Thyroid gland (tissue), 4 donors: ENCODE measurements at regions not wholly inside any gene's neighbourhood (a gene's known extent, or its start where the extent isn't known, plus 50 kb on each side); places are given as distances from the start of the nearest gene placed in this dataset.

Experiments used
- DNase-seq, 2 donors: peaks; one replicate each; pipeline ENCODE4 v3.0.0-alpha.2; 2019
- H3K27ac ChIP-seq, 3 donors: fragments of 200-600 bp; sonication (generic); 1 replicate in 2 of 3; 2 replicates in 1 of 3; pipeline ENCODE4 v1.5.1; 2016 to 2019; ENCODE audit warnings: mild to moderate bottlenecking in 1 of 3, moderate library complexity in 1 of 3
- H3K27me3 ChIP-seq: fragments of 200-600 bp; sonication (generic); one replicate; pipeline ENCODE4 v1.5.1; 2019
- H3K36me3 ChIP-seq, 2 donors: fragments of 200-600 bp; sonication (generic); one replicate each; pipeline ENCODE4 v1.5.1; 2016 to 2019
- H3K4me1 ChIP-seq, 2 donors: fragments of 200-600 bp; sonication (generic); one replicate each; pipeline ENCODE4 v1.5.1; 2017 to 2019
- H3K4me3 ChIP-seq, 3 donors: fragments of 200-600 bp; sonication (generic); replicated peaks in 1 of 3; 1 replicate in 2 of 3; 2 replicates in 1 of 3; pipeline ENCODE4 v1.5.1; 2016; ENCODE audit warnings: mild to moderate bottlenecking in 1 of 3
- H3K9me3 ChIP-seq: fragments of 200-600 bp; sonication (generic); one replicate; pipeline ENCODE4 v1.5.1; 2017
- POLR2A ChIP-seq, 2 donors: fragments of 450-650 bp; IDR thresholded peaks; one replicate each; pipeline ENCODE4 v1.6.1; 2017; ENCODE audit warnings: antibody characterized with exemption in 2 of 2, mild to moderate bottlenecking in 2 of 2, moderate library complexity in 1 of 2
- WGBS, 2 donors: methylation state at CpG; one replicate each; pipeline ENCODE4 v1.1.5; 2017; 5-methylcytosine and 5-hydroxymethylcytosine counted together
- intact Hi-C: fragments of 100-400 bp; cut with DNase I; formaldehyde crosslinking; loops from one replicate; pipeline ENCODE4 v1.15.1; 2023
- TF ChIP-seq, protein P1 (sequence below), 6 experiments: fragments of 200-600 bp in 3 of 6; fragments of 450-650 bp in 3 of 6; sonication (generic) in 3 of 6; IDR thresholded peaks; one replicate each; pipeline ENCODE4 v1.5.1; 2016 to 2019; ENCODE audit warnings: antibody characterized with exemption in 6 of 6, mild to moderate bottlenecking in 2 of 6, inconsistent platforms in 1 of 6, moderate library complexity in 1 of 6

DNA sequence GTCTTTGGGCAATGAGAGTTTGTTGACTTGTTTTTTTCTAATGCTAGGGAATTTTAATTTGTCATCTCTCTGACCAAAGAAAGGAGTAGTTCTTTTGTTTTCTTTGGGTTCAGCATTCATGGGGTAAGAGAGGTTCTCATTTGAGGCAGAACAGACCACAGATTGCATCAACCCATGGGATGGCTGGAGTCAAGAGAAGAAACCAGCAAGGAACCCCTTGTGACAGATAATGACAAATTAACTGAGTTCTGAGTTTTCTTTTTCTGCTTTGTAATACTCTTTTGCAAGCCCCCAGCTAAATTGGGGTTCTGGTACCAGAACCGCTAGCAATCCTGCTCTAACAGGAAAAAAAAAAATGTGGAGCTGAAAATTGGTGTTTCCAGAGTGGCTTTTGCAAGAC lies 864.1 kb downstream of the DIAPH3 start:
- intact Hi-C loops: no loop called here
- Histone ChIP-seq H3K36me3 (no peaks in the 10 kb centered on the region), H3K9me3 (no peaks in the 10 kb centered on the region), H3K27ac (no peak overlapping the region), H3K4me3 (no peak overlapping the region), H3K27me3 (no peaks in the 10 kb centered on the region), H3K4me1 (no peaks in the 10 kb centered on the region)
- 85 to 100% methylated on average over 1 of the region's 1 CpG for WGBS, 2 donors
- TF ChIP-seq, protein P1, sequence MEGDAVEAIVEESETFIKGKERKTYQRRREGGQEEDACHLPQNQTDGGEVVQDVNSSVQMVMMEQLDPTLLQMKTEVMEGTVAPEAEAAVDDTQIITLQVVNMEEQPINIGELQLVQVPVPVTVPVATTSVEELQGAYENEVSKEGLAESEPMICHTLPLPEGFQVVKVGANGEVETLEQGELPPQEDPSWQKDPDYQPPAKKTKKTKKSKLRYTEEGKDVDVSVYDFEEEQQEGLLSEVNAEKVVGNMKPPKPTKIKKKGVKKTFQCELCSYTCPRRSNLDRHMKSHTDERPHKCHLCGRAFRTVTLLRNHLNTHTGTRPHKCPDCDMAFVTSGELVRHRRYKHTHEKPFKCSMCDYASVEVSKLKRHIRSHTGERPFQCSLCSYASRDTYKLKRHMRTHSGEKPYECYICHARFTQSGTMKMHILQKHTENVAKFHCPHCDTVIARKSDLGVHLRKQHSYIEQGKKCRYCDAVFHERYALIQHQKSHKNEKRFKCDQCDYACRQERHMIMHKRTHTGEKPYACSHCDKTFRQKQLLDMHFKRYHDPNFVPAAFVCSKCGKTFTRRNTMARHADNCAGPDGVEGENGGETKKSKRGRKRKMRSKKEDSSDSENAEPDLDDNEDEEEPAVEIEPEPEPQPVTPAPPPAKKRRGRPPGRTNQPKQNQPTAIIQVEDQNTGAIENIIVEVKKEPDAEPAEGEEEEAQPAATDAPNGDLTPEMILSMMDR (IDR thresholded peaks at IDR 0.05): no peak
- no peak for TF ChIP-seq POLR2A (IDR thresholded peaks at IDR 0.05)
- DNase-seq: no peak

- Histone ChIP-seq H3K9me3 (no peaks in the 10 kb centered on the region), H3K4me3 (no peak overlapping the region), H3K4me1 (no peaks in the 10 kb centered on the region), H3K36me3 (no peaks in the 10 kb centered on the region), H3K27ac (no peak overlapping the region), H3K27me3 (no peaks in the 10 kb centered on the region)
- no peak for DNase-seq
- intact Hi-C loops: no loop called here
- TF ChIP-seq, protein P1 (IDR thresholded peaks at IDR 0.05): no peak
- no peak for TF ChIP-seq POLR2A (IDR thresholded peaks at IDR 0.05)
- WGBS, 2 donors: 85 to 87% methylated on average over 9 of the region's 9 CpGs
Observed at GRCh38 chr13:59300355-59301173, 863.2 kb downstream of the DIAPH3 start.

GRCh38 chr13:59301174-59301567 lies 862.6 kb downstream of the DIAPH3 start:
- H3K4me1 ChIP-seq: no peaks in the 10 kb centered on the region
- 82 to 83% methylated on average over 2 of the region's 2 CpGs for WGBS, 2 donors

GRCh38 chr13:59303433-59303832 lies 860.3 kb downstream of the DIAPH3 start:
- H3K27me3 ChIP-seq: no peaks in the 10 kb centered on the region
- TF ChIP-seq POLR2A (IDR thresholded peaks at IDR 0.05): no peak
- TF ChIP-seq, protein P1 (IDR thresholded peaks at IDR 0.05): no peak

More at GRCh38 chr13:59301174-59301567, 862.6 kb downstream of the DIAPH3 start:
- TF ChIP-seq, protein P1 (IDR thresholded peaks at IDR 0.05): no peak
- TF ChIP-seq POLR2A (IDR thresholded peaks at IDR 0.05): no peak
- no peaks in the 10 kb centered on the region for H3K36me3 ChIP-seq
- H3K9me3 ChIP-seq: no peaks in the 10 kb centered on the region
- no peaks in the 10 kb centered on the region for H3K27me3 ChIP-seq
- H3K27ac ChIP-seq: no peak overlapping the region
- no peak for DNase-seq
- intact Hi-C loops: no loop called here
- H3K4me3 ChIP-seq: no peak overlapping the region

DNA sequence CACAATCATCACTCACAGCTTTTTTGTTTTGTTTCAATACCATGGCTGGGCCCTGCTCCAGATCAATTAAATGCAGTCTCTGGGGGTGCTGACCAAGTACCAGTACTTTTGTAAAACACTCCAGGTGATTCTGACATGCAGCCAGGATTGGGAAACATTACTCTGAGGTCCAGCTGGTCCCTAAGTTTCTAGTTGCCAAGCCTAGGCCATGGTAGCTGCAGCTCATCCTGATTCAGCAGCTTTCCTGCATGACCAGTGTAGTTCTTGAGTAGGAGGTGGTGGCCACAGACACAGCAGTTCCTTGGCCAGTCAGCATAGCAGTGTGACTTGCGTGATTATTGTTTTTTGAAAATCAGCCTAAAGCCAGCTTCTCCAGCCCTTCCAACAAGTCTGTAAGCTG lies 859.1 kb downstream of the DIAPH3 start:
- TF ChIP-seq POLR2A (IDR thresholded peaks at IDR 0.05): no peak
- TF ChIP-seq, protein P1 (IDR thresholded peaks at IDR 0.05): no peak

More at GRCh38 chr13:59303433-59303832, 860.3 kb downstream of the DIAPH3 start:
- Histone ChIP-seq H3K9me3 (no peaks in the 10 kb centered on the region), H3K4me1 (no peaks in the 10 kb centered on the region), H3K4me3 (no peak overlapping the region), H3K27ac (no peak overlapping the region), H3K36me3 (no peaks in the 10 kb centered on the region)
- intact Hi-C loops: no loop called here
- DNase-seq: no peak

More for the DNA sequence above, 859.1 kb downstream of the DIAPH3 start:
- no peak overlapping the region for H3K27ac ChIP-seq
- no peak overlapping the region for H3K4me3 ChIP-seq
- 100% methylated on average over 1 of the region's 1 CpG for WGBS, 2 donors
- H3K36me3 ChIP-seq: no peaks in the 10 kb centered on the region
- H3K9me3 ChIP-seq: no peaks in the 10 kb centered on the region
- intact Hi-C loops: no loop called here
- H3K27me3 ChIP-seq: no peaks in the 10 kb centered on the region
- no peaks in the 10 kb centered on the region for H3K4me1 ChIP-seq
- DNase-seq: no peak
